ENCODE measurements at regions not wholly inside any gene's neighbourhood (a gene's known extent, or its start where the extent isn't known, plus 50 kb on each side); places are given as distances from the start of the nearest gene placed in this dataset.

DNA sequence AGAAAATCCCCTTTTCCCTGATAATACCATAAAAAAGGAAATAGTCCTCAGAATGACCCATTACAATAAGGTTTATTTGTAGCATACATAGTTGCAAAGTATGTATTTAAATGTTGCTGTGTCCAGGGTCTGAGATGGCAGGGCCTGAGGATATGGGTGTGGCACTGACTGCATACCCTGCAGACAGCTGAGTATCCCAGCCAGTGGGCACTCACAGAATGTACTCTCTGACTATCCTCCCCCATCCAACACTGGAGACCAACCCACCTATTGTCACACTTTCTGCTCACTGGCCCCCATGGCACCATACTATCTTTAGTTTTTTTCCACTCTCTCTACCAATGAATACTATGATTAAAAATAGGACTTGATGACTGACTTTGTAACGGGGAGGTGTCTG, 215.8 kb upstream of the FOXA2 start:
- H3K4me1 ChIP-seq (replicated peaks): no peaks in the 10 kb centered on the region
- H3K4me3 ChIP-seq: no peak overlapping the region
- WGBS: 81% methylated on average over 1 of the region's 1 CpG
- H3K36me3 ChIP-seq: no peaks in the 10 kb centered on the region
- DNase-seq (ENCODE audit: low spot score): no peak
- intact Hi-C loops (cut with DNase I): no loop called here
- H3K27me3 ChIP-seq (replicated peaks; ENCODE audit: insufficient read depth): peaks cover 2% of the 10 kb centered on the region
- TF ChIP-seq, protein P1, sequence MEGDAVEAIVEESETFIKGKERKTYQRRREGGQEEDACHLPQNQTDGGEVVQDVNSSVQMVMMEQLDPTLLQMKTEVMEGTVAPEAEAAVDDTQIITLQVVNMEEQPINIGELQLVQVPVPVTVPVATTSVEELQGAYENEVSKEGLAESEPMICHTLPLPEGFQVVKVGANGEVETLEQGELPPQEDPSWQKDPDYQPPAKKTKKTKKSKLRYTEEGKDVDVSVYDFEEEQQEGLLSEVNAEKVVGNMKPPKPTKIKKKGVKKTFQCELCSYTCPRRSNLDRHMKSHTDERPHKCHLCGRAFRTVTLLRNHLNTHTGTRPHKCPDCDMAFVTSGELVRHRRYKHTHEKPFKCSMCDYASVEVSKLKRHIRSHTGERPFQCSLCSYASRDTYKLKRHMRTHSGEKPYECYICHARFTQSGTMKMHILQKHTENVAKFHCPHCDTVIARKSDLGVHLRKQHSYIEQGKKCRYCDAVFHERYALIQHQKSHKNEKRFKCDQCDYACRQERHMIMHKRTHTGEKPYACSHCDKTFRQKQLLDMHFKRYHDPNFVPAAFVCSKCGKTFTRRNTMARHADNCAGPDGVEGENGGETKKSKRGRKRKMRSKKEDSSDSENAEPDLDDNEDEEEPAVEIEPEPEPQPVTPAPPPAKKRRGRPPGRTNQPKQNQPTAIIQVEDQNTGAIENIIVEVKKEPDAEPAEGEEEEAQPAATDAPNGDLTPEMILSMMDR (IDR thresholded peaks at IDR 0.05): no peak
- TF ChIP-seq POLR2AphosphoS5 (IDR thresholded peaks at IDR 0.05) (no peak), POLR2A (IDR thresholded peaks at IDR 0.05) (no peak)
- H3K9me3 ChIP-seq: no peaks in the 10 kb centered on the region
- no peak overlapping the region for H3K27ac ChIP-seq

DNA sequence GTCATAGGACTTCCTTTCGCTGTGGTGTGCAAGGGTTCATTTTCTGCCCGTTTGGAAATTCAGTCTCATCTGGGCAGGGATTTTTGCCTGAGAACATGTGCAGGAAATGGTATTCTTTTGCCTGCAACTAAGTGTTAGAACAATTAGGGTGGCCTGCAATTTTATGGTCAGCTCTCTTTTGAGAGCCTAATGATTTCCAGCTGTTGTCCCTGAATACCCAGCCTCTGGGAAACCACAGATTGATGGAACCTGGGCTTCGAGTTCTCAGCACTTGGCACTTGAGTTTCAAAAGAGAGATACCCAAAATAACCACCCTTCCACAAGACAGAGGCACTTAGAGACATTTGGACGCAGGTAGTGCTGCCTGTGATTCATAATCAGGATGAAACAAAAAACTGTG, 217.2 kb upstream of the FOXA2 start:
- H3K27me3 ChIP-seq (replicated peaks; ENCODE audit: insufficient read depth): peaks cover 2% of the 10 kb centered on the region
- H3K9me3 ChIP-seq: no peaks in the 10 kb centered on the region
- H3K27ac ChIP-seq: no peak overlapping the region
- no peak for DNase-seq (ENCODE audit: low spot score)
- no peak overlapping the region for H3K4me3 ChIP-seq
- TF ChIP-seq POLR2AphosphoS5 (IDR thresholded peaks at IDR 0.05) (no peak), POLR2A (IDR thresholded peaks at IDR 0.05) (no peak)
- TF ChIP-seq, protein P1 (IDR thresholded peaks at IDR 0.05): no peak
- H3K4me1 ChIP-seq (replicated peaks): no peaks in the 10 kb centered on the region
- H3K36me3 ChIP-seq: no peaks in the 10 kb centered on the region
- 46% methylated on average over 4 of the region's 4 CpGs for WGBS
- intact Hi-C loops (cut with DNase I): no loop called here

DNA sequence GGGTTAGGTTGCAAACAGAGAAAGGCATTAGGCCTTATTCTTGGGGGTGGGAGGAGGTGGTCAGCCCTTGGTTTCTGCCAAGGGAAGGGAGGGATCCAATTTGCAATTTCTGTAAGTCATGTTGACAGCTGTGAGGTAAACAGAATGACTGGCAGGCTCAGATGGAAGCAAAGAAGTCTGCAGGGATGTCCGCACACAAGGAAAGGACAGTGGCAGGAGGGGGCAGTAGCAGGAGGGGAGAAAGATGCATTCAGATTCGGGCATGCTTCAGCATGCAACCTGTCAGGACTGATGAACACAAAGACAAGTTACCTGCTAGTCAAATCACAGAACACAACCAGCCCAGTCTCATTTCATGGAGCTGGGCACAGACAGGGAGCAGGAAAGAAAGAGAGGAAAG, 217.9 kb upstream of the FOXA2 start:
- Histone ChIP-seq H3K4me3 (no peak overlapping the region), H3K9me3 (no peaks in the 10 kb centered on the region), H3K36me3 (no peaks in the 10 kb centered on the region), H3K27me3 (replicated peaks; ENCODE audit: insufficient read depth) (peaks cover 2% of the 10 kb centered on the region), H3K27ac (no peak overlapping the region), H3K4me1 (replicated peaks) (no peaks in the 10 kb centered on the region)
- TF ChIP-seq, protein P1 (IDR thresholded peaks at IDR 0.05): no peak
- TF ChIP-seq POLR2A (IDR thresholded peaks at IDR 0.05) (no peak), POLR2AphosphoS5 (IDR thresholded peaks at IDR 0.05) (no peak)
- 52% methylated on average over 2 of the region's 2 CpGs for WGBS
- intact Hi-C loops (cut with DNase I): no loop called here
- DNase-seq (ENCODE audit: low spot score): no peak

DNA sequence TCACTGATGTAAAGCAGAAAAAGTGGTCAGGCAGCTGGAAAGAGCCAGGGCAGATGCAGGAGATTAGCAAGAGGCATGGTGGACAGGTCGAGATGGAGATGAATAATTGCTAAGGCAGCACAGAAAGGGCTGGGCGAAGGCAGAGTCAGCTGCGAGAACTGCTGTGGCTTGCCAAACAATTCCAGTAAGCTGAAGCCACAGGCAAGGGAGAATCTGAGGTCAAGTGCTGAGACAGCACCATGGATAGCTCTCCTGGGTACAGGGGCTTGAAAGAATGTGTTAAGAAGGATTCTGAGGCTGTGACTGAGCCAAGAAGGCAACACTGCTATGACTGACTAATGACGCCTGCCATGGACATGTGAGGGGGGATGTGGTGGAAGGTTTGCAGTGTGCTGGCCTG, 220.8 kb upstream of the FOXA2 start:
- Histone ChIP-seq H3K4me1 (replicated peaks) (no peaks in the 10 kb centered on the region), H3K27ac (no peak overlapping the region), H3K27me3 (replicated peaks; ENCODE audit: insufficient read depth) (peaks cover 2% of the 10 kb centered on the region), H3K9me3 (no peaks in the 10 kb centered on the region), H3K36me3 (no peaks in the 10 kb centered on the region), H3K4me3 (no peak overlapping the region)
- no peak for DNase-seq (ENCODE audit: low spot score)
- WGBS: 69% methylated on average over 4 of the region's 4 CpGs
- intact Hi-C loops (cut with DNase I): no loop called here
- no peak for TF ChIP-seq POLR2A (IDR thresholded peaks at IDR 0.05)
- no peak for TF ChIP-seq POLR2AphosphoS5 (IDR thresholded peaks at IDR 0.05)
- TF ChIP-seq, protein P1 (IDR thresholded peaks at IDR 0.05): no peak

DNA sequence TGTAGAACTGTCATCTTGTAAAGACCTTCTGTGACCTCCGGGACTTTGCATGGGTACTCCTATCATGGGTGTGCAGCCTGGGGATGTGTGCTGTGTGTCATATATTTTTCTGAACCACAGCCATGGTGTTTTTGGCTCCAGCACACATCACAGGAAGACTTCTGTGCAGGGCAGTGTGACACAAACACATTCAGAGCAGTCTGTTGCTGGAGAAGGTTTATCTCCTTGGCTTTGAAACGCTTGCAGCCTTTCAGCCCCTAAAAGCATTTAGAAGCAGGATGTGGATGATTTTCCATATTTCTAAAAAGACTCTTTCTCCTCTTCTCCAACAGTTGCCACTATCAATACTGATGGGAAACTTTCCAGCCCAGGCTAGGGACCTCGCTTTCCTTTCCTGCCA, 221.6 kb upstream of the FOXA2 start:
- intact Hi-C loops (cut with DNase I): no loop called here

More for the DNA sequence above, 221.6 kb upstream of the FOXA2 start:
- TF ChIP-seq, protein P1 (IDR thresholded peaks at IDR 0.05): no peak
- TF ChIP-seq POLR2A (IDR thresholded peaks at IDR 0.05): no peak
- TF ChIP-seq POLR2AphosphoS5 (IDR thresholded peaks at IDR 0.05): no peak
- no peaks in the 10 kb centered on the region for H3K36me3 ChIP-seq
- H3K4me1 ChIP-seq (replicated peaks): peaks cover 3% of the 10 kb centered on the region
- H3K9me3 ChIP-seq: no peaks in the 10 kb centered on the region
- no peak overlapping the region for H3K27ac ChIP-seq
- 90% methylated on average over 3 of the region's 3 CpGs for WGBS
- DNase-seq (ENCODE audit: low spot score): no peak
- H3K27me3 ChIP-seq (replicated peaks; ENCODE audit: insufficient read depth): peaks cover 2% of the 10 kb centered on the region
- H3K4me3 ChIP-seq: no peak overlapping the region

All from prostate gland (tissue), 2 donors.